NOMO-1 (cell line): ENCODE measurements at regions not wholly inside any gene's neighbourhood (a gene's known extent, or its start where the extent isn't known, plus 50 kb on each side); places are given as distances from the start of the nearest gene placed in this dataset.
"Not testable (repeated sequence)": the region's sequence is repeated elsewhere in the genome, so short reads cannot be mapped to it uniquely, and the experiment has no call there.

Experiments
- DNase-seq, 2 experiments: peaks; one replicate each; lab custom pipeline; 2025; ENCODE audit not compliant: unreplicated experiment in 2 of 2; lab: John Stamatoyannopoulos, UW

- DNase-seq, result peak; percentile 39 to 66
Observed at GRCh38 chr13:33644581-33645543, 173.1 kb upstream of the RFC3 start.

- no peak for DNase-seq
Observed at GRCh38 chr13:33645591-33646554, 172.1 kb upstream of the RFC3 start.

DNA sequence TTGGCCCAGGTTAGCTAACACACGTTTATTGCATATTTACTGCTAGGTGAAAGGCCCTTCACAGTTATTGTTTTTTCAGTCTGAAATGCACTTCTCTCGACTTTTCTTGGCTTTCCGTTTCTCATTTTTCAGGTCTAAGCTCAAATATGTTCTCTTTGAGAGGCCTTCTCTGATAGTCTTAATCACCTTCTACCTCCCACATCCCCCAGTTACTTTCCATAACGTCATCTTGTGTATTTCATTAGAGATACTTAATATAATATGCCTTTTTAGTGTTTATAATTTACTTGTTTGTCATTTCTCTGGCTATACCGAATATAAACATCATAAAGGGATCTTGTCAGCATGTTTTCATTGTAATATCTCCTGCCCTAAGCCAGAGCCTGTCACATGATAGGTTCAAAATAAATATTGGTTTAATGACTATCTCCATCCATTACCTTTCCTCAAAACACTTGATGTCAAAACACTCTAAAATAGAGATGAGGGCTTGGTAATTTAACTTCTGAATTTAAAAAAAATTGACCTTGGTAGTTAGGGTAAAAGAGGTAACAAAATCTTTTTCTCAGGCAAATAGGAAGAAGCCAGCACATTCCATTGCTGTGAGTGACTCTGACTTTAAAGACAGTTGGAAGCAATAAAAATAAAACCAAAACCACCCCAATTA is 168.6 kb upstream of the RFC3 start:
- DNase-seq, result no peak

GRCh38 chr13:33651766-33652165 is 166.2 kb upstream of the RFC3 start:
- no peak for DNase-seq

- no peak for DNase-seq
Observed at GRCh38 chr13:33657274-33657673, 160.7 kb upstream of the RFC3 start.

DNA sequence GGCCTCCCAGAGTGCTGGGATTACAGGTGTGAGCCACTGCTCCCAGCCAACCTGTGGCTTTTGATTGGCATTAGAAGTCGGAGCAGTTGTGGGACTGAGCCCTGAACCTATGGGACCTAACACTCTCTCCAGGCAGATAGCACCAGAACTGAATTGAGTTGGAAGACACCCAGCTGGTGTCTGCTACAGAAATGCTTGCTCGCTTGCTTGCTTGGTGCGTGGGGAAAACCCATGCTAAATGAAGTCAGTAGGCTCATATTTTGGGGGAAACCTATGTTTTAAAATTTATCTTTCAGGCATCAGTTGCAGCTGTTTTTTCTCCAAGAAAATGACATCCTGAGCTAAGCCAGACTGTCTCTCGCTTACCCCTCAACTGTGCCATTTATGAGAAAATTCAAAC is 158.5 kb upstream of the RFC3 start:
- no peak for DNase-seq

DNA sequence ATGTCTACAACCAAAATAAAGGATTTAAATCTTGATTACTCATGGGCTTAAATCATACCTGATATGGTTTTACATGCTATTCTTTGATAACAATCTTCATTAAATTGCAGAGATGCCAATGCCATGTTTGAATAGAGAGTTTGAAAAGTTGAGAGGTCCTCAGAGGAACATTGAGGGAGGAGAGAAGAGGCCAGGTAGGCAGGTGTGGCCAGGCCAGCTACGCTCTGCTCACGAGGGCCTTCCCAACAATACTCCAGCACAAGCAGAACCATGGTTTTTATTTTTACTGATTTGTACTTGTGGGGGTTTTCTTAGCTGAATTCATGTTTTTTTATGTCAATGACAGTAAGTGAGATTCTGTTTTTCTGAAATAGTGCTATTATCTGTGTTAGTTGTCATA is 158.1 kb upstream of the RFC3 start:
- no peak for DNase-seq

DNA sequence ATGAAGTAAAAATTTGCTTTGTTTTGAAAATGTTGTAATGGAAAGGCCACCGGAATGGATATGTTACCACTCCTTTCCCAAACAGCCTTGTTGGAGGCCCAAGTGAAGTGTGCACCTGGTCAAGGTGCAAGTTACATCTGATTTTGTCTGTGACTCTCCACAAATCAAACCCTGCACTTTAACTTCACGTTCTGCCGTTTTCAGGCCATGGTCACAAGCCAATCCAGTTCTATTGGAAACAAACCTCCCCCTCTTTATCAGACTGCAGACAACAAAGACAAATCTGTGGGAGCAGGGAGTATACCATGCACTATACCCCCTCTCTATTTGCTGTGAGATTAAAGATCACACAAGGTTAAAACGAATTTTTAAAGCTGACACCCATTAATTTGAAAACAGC is 155.6 kb upstream of the RFC3 start:
- DNase-seq, result no peak

GRCh38 chr13:33665626-33666175 is 152.2 kb upstream of the RFC3 start:
- no peak for DNase-seq

DNA sequence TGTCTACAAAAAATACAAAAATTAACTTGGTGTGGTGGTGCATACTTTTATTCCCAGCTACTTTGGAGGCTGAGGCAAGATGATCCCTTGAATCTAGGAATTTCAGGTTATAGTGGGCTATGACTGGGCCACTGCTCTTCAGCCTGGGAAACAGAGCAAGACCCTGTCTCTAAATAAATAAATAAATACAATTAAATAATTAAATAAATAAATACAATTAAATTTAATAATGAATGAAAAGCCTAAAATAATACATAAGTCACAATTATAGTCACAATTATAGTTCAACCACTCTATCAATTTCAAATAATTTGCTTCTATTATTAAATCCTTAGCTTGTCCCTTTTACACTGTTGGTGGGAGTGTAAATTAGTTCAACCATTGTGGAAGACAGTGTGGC is 146.4 kb upstream of the RFC3 start:
- no peak for DNase-seq

DNA sequence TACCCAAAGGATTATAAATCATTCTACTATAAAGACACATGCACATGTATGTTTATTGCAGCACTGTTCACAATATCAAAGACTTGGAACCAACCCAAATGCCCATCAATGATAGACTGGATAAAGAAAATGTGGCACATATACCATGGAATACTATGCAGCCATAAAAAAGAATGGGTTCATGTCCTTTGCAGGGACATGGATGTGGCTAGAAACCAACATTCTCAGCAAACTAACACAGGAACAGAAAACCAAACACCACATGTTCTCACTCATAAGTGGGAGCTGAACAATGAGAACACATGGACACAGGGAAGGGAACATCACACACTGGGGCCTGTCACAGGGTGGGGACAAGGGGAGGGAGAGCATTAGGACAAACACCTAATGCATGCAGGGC is 145.9 kb upstream of the RFC3 start:
- DNase-seq, result not testable (repeated sequence)

DNA sequence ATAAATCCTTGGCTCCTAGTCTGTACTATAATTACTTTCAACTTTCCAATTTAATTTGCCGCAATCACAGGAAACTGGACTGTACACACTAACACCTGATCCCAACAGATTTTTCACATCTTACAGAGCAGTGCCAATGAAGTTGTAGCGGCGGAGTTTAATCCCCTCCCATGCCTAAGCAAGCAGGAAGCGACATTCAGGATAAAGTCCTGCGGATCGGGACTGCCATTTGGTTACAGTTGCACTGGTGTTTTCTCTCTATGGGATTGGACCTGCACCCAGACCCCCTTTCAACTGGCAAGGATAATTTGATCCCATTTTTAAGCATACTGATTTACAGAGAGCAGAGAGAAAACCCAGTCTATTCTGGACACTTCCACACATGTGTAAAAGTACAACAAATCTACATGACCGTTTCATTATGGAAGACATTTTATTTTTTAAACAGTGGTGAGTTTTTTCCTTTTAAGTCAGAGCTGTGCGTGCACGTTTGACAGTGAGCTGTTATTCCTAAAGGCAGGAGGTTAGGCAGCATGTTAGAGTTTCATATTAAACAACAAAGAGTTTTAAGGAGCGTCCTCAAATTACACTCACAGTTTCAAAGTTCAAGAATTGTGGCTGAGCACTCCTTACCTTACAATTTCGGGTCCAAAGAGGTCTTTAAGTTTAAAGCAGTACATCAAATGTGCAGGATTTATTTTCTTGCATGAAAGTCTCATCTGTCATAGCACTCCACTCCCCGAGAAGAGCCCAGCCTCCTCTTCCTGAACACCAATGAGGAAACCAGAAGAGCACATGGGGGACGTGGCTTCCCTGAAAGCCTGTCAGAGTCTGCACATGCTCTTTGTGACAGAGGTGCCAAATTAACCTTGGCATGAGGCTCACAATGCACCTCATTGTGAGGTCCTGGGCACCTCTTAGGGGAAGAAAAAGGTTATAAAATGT is 141.6 kb upstream of the RFC3 start:
- peak; percentile 20 to 50 for DNase-seq

DNA sequence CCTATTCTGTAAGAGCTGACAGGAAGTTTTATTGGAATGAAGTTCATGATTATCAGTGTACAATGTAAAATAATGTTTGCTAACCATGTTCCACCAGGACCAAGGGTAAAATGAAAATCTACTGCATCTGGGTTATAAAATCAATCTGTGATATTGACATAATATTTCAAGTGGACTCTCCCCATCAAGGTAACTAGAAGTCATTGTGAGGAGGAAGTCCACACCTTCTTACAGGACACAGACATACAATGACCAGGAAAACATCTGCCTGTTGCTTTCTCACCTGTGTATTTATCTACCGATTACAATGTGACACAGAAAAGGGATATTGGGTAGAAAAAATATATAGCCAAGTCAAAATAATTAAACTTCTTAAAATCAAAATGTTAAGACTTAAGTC is 140.7 kb upstream of the RFC3 start:
- DNase-seq, result no peak

DNA sequence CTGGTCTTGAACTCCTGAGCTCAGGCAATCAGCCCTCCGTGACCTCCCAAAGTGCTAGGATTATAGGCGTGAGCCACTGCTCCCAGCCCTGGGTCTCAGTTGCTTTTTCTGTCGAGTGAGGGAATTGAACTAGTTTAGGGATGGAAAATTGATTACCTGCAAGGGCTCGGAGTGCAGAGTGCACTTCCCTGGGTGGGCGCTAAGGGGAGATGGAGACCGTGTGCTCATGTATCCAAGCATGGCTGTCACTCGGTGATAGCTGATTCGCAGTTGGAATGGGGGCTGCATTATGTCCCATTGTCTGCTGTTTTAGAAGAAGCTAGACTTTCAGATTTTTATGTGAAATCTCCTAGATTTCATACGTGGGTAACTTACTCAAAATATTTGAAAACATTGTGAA is 139.9 kb upstream of the RFC3 start:
- no peak for DNase-seq

DNA sequence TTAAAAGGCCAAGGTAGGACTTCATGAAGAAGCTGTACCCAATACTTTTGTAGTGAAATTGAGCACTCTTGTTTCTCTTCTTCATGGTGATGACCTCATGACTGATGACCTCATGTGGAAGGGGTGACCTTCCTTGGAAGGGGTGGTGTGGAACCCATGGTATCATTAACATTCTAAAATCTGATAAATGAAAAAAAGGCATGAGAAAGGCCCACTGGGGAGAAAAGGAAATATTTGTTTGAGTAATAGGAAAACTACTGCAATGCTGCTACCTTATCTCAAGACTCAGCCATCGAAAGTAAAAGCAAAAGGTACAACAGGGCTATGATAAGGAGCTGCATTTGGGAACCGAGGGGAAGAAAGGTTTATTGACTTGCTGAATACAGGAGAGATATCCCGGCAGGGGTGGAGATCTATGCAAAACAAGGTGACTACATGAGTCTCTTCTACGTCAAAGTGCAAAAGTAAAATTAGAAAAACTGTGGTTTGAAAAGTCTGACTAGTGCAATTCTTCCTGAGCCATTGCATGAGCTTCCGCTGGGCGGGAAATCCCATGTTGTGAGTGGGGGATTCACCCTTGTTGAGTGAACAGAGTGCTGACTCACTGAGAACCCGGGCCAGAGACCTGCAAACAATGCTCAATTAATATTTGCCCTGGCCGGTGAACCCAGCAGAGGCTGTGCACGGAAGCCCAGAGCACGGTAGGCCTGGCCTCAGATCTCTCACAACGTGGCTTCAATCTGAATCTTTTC is 138.9 kb upstream of the RFC3 start:
- DNase-seq, result peak; percentile 45 to 86

DNA sequence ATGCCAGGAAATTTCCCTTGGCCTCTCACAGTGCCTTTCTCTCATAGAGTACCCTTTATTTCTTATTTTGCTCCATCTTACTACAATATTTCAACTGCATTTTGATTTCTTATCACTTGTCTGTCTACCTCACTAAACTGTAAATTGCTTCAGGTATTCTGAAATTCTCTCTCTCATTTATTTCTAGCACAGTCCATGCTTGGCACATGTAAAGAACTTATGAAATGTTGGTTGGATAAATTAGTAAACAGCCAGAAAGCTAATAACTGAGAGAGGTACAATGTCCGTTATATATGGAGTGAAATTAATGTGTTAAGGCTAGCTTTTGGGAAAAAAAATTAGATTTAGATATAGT is 138.3 kb upstream of the RFC3 start:
- DNase-seq, result no peak

GRCh38 chr13:33682020-33682564 is 135.9 kb upstream of the RFC3 start:
- DNase-seq, result no peak

DNA sequence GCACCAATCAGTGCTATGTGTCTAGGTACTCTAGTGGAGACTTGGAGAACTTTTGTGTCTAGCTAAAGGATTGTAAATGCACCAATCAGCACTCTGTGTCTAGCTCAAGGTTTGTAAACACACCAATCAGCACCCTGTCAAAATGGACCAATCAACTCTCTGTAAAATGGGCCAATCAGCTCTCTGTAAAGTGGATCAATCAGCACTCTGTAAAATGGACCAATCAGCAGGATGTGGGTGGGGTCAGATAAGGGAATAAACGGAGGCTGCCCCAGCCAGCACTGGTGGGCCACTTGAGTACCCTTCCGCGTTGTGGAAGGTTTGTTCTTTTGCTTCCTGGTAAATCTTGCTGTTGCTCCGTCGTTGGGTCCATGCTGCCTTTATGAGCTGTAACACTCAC is 135.3 kb upstream of the RFC3 start:
- not testable (repeated sequence) for DNase-seq

- no peak for DNase-seq
Observed at GRCh38 chr13:33683376-33683775, 134.6 kb upstream of the RFC3 start.
